ENCODE measurements at regions not wholly inside any gene's neighbourhood (a gene's known extent, or its start where the extent isn't known, plus 50 kb on each side); places are given as distances from the start of the nearest gene placed in this dataset.

GRCh38 chr5:10168254-10168653, 81.4 kb downstream of the ATPSCKMT start:
- TF ChIP-seq EZH2 (IDR thresholded peaks at IDR 0.05; ENCODE audit: insufficient read depth, poor library complexity, severe bottlenecking) = no peak
- no peak for TF ChIP-seq EZH2phosphoT487 (IDR thresholded peaks at IDR 0.05; ENCODE audit: insufficient read depth, low read depth)

All from GM23248 (cell line).